ENCODE measurements at regions not wholly inside any gene's neighbourhood (a gene's known extent, or its start where the extent isn't known, plus 50 kb on each side); places are given as distances from the start of the nearest gene placed in this dataset.
A peak's percentile ranks its signal among the peaks of the same experiment; 100 is the strongest.

GRCh38 chr9:88759364-88759763 is 224.4 kb downstream of the NXNL2 start:
- no peak overlapping the region for H3K4me3 ChIP-seq (ENCODE audit: low read depth, low read length)
- DNase-seq (ENCODE audit: low read depth), result no peak
- no peak for TF ChIP-seq CTCF (IDR thresholded peaks at IDR 0.05; ENCODE audit: low read depth, low read length, missing control alignments)
- in situ Hi-C loops (cut with HindIII; ENCODE audit: low sequenced_read_pairs), result no loop called here

- TF ChIP-seq CTCF (IDR thresholded peaks at IDR 0.05; ENCODE audit: low read depth, low read length, missing control alignments), result no peak
- H3K4me3 ChIP-seq (ENCODE audit: low read depth, low read length), result no peak overlapping the region
- in situ Hi-C loops (cut with HindIII; ENCODE audit: low sequenced_read_pairs), result no loop called here
- no peak for DNase-seq (ENCODE audit: low read depth)
Observed at GRCh38 chr9:88766778-88767503, 224.3 kb upstream of the S1PR3 start.

- in situ Hi-C loops (cut with HindIII; ENCODE audit: low sequenced_read_pairs), result no loop called here
- no peak overlapping the region for H3K4me3 ChIP-seq (ENCODE audit: low read depth, low read length)
- DNase-seq (ENCODE audit: low read depth), result no peak
- TF ChIP-seq CTCF (IDR thresholded peaks at IDR 0.05; ENCODE audit: low read depth, low read length, missing control alignments), result no peak
Observed at GRCh38 chr9:88767504-88767790, 223.8 kb upstream of the S1PR3 start.

GRCh38 chr9:88772575-88772974 is 218.7 kb upstream of the S1PR3 start:
- TF ChIP-seq CTCF (IDR thresholded peaks at IDR 0.05; ENCODE audit: low read depth, low read length, missing control alignments), result no peak
- in situ Hi-C loops (cut with HindIII; ENCODE audit: low sequenced_read_pairs), result no loop called here
- H3K4me3 ChIP-seq (ENCODE audit: low read depth, low read length), result no peak overlapping the region
- no peak for DNase-seq (ENCODE audit: low read depth)

GRCh38 chr9:88773126-88773525 is 218.1 kb upstream of the S1PR3 start:
- TF ChIP-seq CTCF (IDR thresholded peaks at IDR 0.05; ENCODE audit: low read depth, low read length, missing control alignments), result no peak
- no peak overlapping the region for H3K4me3 ChIP-seq (ENCODE audit: low read depth, low read length)
- no peak for DNase-seq (ENCODE audit: low read depth)
- in situ Hi-C loops (cut with HindIII; ENCODE audit: low sequenced_read_pairs), result no loop called here

GRCh38 chr9:88773627-88774244 is 217.5 kb upstream of the S1PR3 start:
- DNase-seq (ENCODE audit: low read depth), result no peak
- no peak overlapping the region for H3K4me3 ChIP-seq (ENCODE audit: low read depth, low read length)
- TF ChIP-seq CTCF (IDR thresholded peaks at IDR 0.05; ENCODE audit: low read depth, low read length, missing control alignments), result peak; percentile 41
- in situ Hi-C loops (cut with HindIII; ENCODE audit: low sequenced_read_pairs), result no loop called here
